ENCODE measurements at regions not wholly inside any gene's neighbourhood (a gene's known extent, or its start where the extent isn't known, plus 50 kb on each side); places are given as distances from the start of the nearest gene placed in this dataset.

DNA sequence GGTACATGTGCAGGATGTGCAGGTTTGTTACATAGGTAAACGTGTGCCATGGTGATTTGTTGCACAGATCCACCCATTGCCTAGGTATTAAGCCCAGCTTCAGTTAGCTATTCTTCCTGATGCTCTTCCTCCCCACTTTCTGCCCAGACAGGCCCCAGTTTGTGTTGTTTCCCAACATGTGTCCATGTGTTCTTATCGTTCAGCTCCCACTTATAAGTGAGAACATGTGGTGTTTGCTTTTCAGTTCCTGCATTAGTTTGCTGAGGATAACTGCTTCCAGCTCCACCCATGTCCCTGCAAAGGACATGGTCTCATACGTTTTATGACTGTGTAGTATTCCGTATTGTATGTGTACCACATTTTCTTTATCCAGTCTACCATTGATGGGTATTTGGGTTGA lies 251.7 kb upstream of the NOVA1 start:
- Histone ChIP-seq H3K27me3 (ENCODE audit: insufficient read depth, low read length, poor library complexity) (no peaks in the 10 kb centered on the region), H3K36me3 (ENCODE audit: insufficient read depth, low read length) (no peaks in the 10 kb centered on the region), H3K4me3 (ENCODE audit: low read depth in 1 of 2, low read length in 2 of 2) (no peak overlapping the region), H2AFZ (ENCODE audit: low read depth, low read length) (no peak overlapping the region), H3K9ac (ENCODE audit: low read depth, low read length) (no peak overlapping the region), H3K4me2 (ENCODE audit: insufficient read depth, low read length) (no peak overlapping the region), H3K4me1 (ENCODE audit: insufficient read depth, low read length) (no peaks in the 10 kb centered on the region), H3K27ac (ENCODE audit: low read length) (no peak overlapping the region), H3K79me2 (ENCODE audit: insufficient read depth, low read length) (no peaks in the 10 kb centered on the region), H4K20me1 (ENCODE audit: insufficient read depth, low read length) (no peaks in the 10 kb centered on the region), H3K9me3 (ENCODE audit: insufficient read depth, low read length, severe bottlenecking) (no peaks in the 10 kb centered on the region)
- DNase-seq, result no peak
- TF ChIP-seq EZH2 (IDR thresholded peaks at IDR 0.05; ENCODE audit: borderline replicate concordance, low read depth, low read length, severe bottlenecking), result no peak
- TF ChIP-seq, protein P1, sequence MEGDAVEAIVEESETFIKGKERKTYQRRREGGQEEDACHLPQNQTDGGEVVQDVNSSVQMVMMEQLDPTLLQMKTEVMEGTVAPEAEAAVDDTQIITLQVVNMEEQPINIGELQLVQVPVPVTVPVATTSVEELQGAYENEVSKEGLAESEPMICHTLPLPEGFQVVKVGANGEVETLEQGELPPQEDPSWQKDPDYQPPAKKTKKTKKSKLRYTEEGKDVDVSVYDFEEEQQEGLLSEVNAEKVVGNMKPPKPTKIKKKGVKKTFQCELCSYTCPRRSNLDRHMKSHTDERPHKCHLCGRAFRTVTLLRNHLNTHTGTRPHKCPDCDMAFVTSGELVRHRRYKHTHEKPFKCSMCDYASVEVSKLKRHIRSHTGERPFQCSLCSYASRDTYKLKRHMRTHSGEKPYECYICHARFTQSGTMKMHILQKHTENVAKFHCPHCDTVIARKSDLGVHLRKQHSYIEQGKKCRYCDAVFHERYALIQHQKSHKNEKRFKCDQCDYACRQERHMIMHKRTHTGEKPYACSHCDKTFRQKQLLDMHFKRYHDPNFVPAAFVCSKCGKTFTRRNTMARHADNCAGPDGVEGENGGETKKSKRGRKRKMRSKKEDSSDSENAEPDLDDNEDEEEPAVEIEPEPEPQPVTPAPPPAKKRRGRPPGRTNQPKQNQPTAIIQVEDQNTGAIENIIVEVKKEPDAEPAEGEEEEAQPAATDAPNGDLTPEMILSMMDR (IDR thresholded peaks at IDR 0.05; ENCODE audit: borderline replicate concordance, extremely low read depth, low read length, poor library complexity, severe bottlenecking), result no peak
- ATAC-seq (ENCODE audit: insufficient read depth, low read depth), result no peak

DNA sequence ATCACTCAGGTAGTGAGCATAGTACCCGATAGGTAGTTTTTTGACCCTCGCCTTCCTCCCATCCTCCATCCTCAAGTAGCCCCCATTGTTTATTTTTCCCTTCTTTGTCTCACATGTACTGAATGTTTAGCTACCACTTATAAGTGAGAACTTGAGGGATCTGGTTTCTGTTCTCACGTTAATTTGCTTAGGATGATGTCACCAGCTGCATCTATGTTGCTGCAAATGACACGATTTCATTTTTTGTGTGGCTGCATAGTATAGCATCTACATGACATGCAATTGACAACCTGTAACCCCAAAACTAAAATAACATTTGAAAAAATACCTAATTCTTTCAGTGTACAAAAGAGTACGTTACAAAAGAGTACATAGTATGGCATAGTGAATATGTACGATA lies 254.0 kb upstream of the NOVA1 start:
- Histone ChIP-seq H4K20me1 (ENCODE audit: insufficient read depth, low read length) (no peaks in the 10 kb centered on the region), H3K4me1 (ENCODE audit: insufficient read depth, low read length) (no peaks in the 10 kb centered on the region), H3K79me2 (ENCODE audit: insufficient read depth, low read length) (no peaks in the 10 kb centered on the region), H3K36me3 (ENCODE audit: insufficient read depth, low read length) (no peaks in the 10 kb centered on the region), H3K4me3 (ENCODE audit: low read depth in 1 of 2, low read length in 2 of 2) (no peak overlapping the region), H3K9ac (ENCODE audit: low read depth, low read length) (no peak overlapping the region), H2AFZ (ENCODE audit: low read depth, low read length) (no peak overlapping the region), H3K27ac (ENCODE audit: low read length) (no peak overlapping the region), H3K27me3 (ENCODE audit: insufficient read depth, low read length, poor library complexity) (no peaks in the 10 kb centered on the region), H3K4me2 (ENCODE audit: insufficient read depth, low read length) (no peak overlapping the region), H3K9me3 (ENCODE audit: insufficient read depth, low read length, severe bottlenecking) (no peaks in the 10 kb centered on the region)
- TF ChIP-seq EZH2 (IDR thresholded peaks at IDR 0.05; ENCODE audit: borderline replicate concordance, low read depth, low read length, severe bottlenecking), result no peak
- TF ChIP-seq, protein P1 (IDR thresholded peaks at IDR 0.05; ENCODE audit: borderline replicate concordance, extremely low read depth, low read length, poor library complexity, severe bottlenecking), result no peak
- DNase-seq (no peak), ATAC-seq (ENCODE audit: insufficient read depth, low read depth) (no peak)

- ATAC-seq (ENCODE audit: insufficient read depth, low read depth) (no peak), DNase-seq (no peak)
- Histone ChIP-seq H3K79me2 (ENCODE audit: insufficient read depth, low read length) (no peaks in the 10 kb centered on the region), H3K36me3 (ENCODE audit: insufficient read depth, low read length) (no peaks in the 10 kb centered on the region), H4K20me1 (ENCODE audit: insufficient read depth, low read length) (no peaks in the 10 kb centered on the region), H3K9ac (ENCODE audit: low read depth, low read length) (no peak overlapping the region), H3K4me2 (ENCODE audit: insufficient read depth, low read length) (no peak overlapping the region), H3K27ac (ENCODE audit: low read length) (no peak overlapping the region), H2AFZ (ENCODE audit: low read depth, low read length) (no peak overlapping the region), H3K4me1 (ENCODE audit: insufficient read depth, low read length) (no peaks in the 10 kb centered on the region), H3K27me3 (ENCODE audit: insufficient read depth, low read length, poor library complexity) (no peaks in the 10 kb centered on the region), H3K9me3 (ENCODE audit: insufficient read depth, low read length, severe bottlenecking) (no peaks in the 10 kb centered on the region), H3K4me3 (ENCODE audit: low read depth in 1 of 2, low read length in 2 of 2) (no peak overlapping the region)
- no peak for TF ChIP-seq EZH2 (IDR thresholded peaks at IDR 0.05; ENCODE audit: borderline replicate concordance, low read depth, low read length, severe bottlenecking)
- TF ChIP-seq, protein P1 (IDR thresholded peaks at IDR 0.05; ENCODE audit: borderline replicate concordance, extremely low read depth, low read length, poor library complexity, severe bottlenecking), result no peak
Measured at GRCh38 chr14:26855077-26855753, 257.4 kb upstream of the NOVA1 start.
